Panc1 (cell line): ENCODE measurements at regions not wholly inside any gene's neighbourhood (a gene's known extent, or its start where the extent isn't known, plus 50 kb on each side); places are given as distances from the start of the nearest gene placed in this dataset.

Experiments used
- CTCF ChIP-seq: fragments of 450-650 bp; IDR thresholded peaks from 2 replicates; pipeline ENCODE4 v1.5.1; 2017; ENCODE audit warnings: mild to moderate bottlenecking
- POLR2AphosphoS5 ChIP-seq: IDR thresholded peaks from 2 replicates; pipeline ENCODE4 v1.6.1; 2012; ENCODE audit warnings: mild to moderate bottlenecking, low read depth, low read length, moderate library complexity
- SIN3A ChIP-seq: IDR thresholded peaks from 2 replicates; pipeline ENCODE4 v1.6.1; 2012; ENCODE audit warnings: low read depth, mild to moderate bottlenecking, low read length, moderate library complexity, borderline replicate concordance; ENCODE audit not compliant: insufficient read depth
- TCF7L2 ChIP-seq: IDR thresholded peaks from 2 replicates; pipeline ENCODE4 v1.6.1; 2011; ENCODE audit warnings: mild to moderate bottlenecking, low read depth, low read length, inconsistent platforms

- TF ChIP-seq CTCF, result no peak
- no peak for TF ChIP-seq POLR2AphosphoS5
- TF ChIP-seq SIN3A, result no peak
- no peak for TF ChIP-seq TCF7L2
Measured at GRCh38 chr2:194135463-194135862, 1521.6 kb upstream of the SLC39A10 start.
